ENCODE measurements at regions not wholly inside any gene's neighbourhood (a gene's known extent, or its start where the extent isn't known, plus 50 kb on each side); places are given as distances from the start of the nearest gene placed in this dataset.
"Not testable (repeated sequence)": the region's sequence is repeated elsewhere in the genome, so short reads cannot be mapped to it uniquely, and the experiment has no call there.

DNA sequence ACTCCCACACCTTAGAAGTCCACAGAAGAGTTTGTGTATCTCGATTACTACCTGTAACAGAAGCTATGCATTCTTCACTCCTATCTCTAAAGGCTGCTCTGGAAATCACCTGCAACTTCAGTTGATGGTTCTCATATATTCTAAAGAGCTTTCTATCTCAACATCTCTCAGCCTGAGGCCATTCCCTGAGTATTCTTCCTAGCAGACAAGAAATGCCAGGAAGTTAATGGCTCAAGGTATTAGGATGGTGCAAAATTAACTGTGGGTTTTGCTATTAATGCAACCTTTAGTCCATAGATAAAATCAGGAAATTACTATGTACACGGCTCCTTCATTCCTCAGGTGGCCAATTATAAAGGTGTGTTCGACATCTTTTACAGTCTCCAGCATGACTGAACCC is 290.1 kb downstream of the ZNF716 start:
- not testable (repeated sequence) for H3K9me3 ChIP-seq (ENCODE audit: low read depth); H3K27ac ChIP-seq; H3K27me3 ChIP-seq; H3K4me1 ChIP-seq (ENCODE audit: low read depth); H3K36me3 ChIP-seq; H3K4me3 ChIP-seq; DNase-seq (ENCODE audit: low read depth in 1 of 2, low spot score in 1 of 2)

- Histone ChIP-seq H3K27me3 (no peaks in the 10 kb centered on the region), H3K27ac (no peak overlapping the region), H3K36me3 (no peaks in the 10 kb centered on the region), H3K4me1 (ENCODE audit: low read depth) (no peaks in the 10 kb centered on the region), H3K4me3 (no peak overlapping the region), H3K9me3 (ENCODE audit: low read depth) (peaks cover 4% of the 10 kb centered on the region)
- TF ChIP-seq, protein P1, sequence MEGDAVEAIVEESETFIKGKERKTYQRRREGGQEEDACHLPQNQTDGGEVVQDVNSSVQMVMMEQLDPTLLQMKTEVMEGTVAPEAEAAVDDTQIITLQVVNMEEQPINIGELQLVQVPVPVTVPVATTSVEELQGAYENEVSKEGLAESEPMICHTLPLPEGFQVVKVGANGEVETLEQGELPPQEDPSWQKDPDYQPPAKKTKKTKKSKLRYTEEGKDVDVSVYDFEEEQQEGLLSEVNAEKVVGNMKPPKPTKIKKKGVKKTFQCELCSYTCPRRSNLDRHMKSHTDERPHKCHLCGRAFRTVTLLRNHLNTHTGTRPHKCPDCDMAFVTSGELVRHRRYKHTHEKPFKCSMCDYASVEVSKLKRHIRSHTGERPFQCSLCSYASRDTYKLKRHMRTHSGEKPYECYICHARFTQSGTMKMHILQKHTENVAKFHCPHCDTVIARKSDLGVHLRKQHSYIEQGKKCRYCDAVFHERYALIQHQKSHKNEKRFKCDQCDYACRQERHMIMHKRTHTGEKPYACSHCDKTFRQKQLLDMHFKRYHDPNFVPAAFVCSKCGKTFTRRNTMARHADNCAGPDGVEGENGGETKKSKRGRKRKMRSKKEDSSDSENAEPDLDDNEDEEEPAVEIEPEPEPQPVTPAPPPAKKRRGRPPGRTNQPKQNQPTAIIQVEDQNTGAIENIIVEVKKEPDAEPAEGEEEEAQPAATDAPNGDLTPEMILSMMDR (IDR thresholded peaks at IDR 0.05; ENCODE audit: low read depth, low read length): no peak
- DNase-seq (ENCODE audit: low read depth in 1 of 2, low spot score in 1 of 2): no peak
Observed at GRCh38 chr7:57769131-57769530, 319.2 kb downstream of the ZNF716 start.

DNA sequence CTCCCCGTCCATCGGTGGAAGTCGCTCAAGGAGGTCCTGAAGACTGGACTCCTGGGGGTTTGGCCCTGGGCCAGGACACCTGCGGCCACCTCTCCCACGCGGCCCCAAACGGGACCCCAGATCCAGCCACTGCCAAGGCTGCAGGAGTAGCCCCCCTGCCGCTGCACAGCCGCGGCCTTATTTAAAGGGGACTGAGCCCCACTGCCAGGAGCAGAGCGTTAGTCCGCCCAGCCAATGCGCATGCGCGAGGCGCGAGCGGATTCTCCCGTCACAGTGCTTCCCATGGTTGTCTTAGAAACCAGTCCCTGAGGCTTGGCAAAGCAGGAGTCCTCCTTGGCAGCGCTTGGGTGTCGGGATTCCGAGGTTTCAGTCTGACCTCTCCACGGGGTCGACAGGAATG is 320.0 kb downstream of the ZNF716 start:
- no peaks in the 10 kb centered on the region for H3K27me3 ChIP-seq
- peaks cover 4% of the 10 kb centered on the region for H3K9me3 ChIP-seq (ENCODE audit: low read depth)
- no peaks in the 10 kb centered on the region for H3K36me3 ChIP-seq
- DNase-seq (ENCODE audit: low read depth in 1 of 2, low spot score in 1 of 2): no peak
- H3K27ac ChIP-seq: no peak overlapping the region
- TF ChIP-seq, protein P1 (IDR thresholded peaks at IDR 0.05; ENCODE audit: low read depth, low read length): no peak
- no peaks in the 10 kb centered on the region for H3K4me1 ChIP-seq (ENCODE audit: low read depth)
- no peak overlapping the region for H3K4me3 ChIP-seq

- DNase-seq (ENCODE audit: low read depth in 1 of 2, low spot score in 1 of 2): no peak
- H3K4me3 ChIP-seq: no peak overlapping the region
Observed at GRCh38 chr7:57772126-57772924, 322.3 kb downstream of the ZNF716 start.

GRCh38 chr7:57774300-57774699 is 324.3 kb downstream of the ZNF716 start:
- Histone ChIP-seq H3K27me3 (no peaks in the 10 kb centered on the region), H3K36me3 (no peaks in the 10 kb centered on the region), H3K4me3 (no peak overlapping the region), H3K4me1 (ENCODE audit: low read depth) (no peaks in the 10 kb centered on the region), H3K27ac (no peak overlapping the region), H3K9me3 (ENCODE audit: low read depth) (no peaks in the 10 kb centered on the region)
- no peak for DNase-seq (ENCODE audit: low read depth in 1 of 2, low spot score in 1 of 2)
- TF ChIP-seq, protein P1 (IDR thresholded peaks at IDR 0.05; ENCODE audit: low read depth, low read length): no peak

More at GRCh38 chr7:57772126-57772924, 322.3 kb downstream of the ZNF716 start:
- TF ChIP-seq, protein P1 (IDR thresholded peaks at IDR 0.05; ENCODE audit: low read depth, low read length): no peak
- Histone ChIP-seq H3K9me3 (ENCODE audit: low read depth) (no peaks in the 10 kb centered on the region), H3K36me3 (no peaks in the 10 kb centered on the region), H3K27ac (no peak overlapping the region), H3K27me3 (no peaks in the 10 kb centered on the region), H3K4me1 (ENCODE audit: low read depth) (no peaks in the 10 kb centered on the region)

DNA sequence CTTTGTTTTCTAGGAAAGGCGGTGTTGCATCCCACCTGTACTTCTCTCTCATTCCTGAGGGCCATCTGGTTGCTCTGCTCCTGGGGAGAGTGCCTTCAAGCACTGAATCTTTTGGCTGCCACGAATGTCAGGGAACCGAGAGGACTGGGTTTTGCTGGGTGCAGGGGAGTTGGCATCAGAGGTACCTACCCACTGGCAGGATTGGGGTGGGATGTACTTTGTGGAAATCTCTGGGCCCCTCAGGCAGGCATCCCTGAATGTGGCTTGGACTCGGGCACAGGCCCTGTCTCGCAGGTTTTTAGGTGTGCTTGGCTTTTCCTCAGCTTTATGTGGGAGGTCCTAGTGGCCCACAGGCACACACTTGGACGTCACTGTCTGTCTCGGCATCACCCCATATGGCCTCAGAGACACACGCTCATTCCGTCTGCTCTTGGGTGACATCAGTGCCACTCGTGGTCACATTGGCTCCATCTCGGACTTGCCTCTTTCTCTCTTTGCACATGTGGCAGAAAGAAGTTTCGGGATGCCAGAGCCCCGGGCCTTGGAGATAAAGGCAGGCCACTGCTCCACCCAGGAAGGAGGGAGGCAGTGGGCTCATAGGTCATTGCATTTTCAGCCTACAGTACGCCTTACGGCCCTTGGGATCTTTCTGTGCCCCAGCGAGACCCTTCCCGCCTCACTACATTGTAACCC is 325.6 kb downstream of the ZNF716 start:
- DNase-seq (ENCODE audit: low read depth in 1 of 2, low spot score in 1 of 2): no peak
- Histone ChIP-seq H3K4me1 (ENCODE audit: low read depth) (no peaks in the 10 kb centered on the region), H3K27ac (no peak overlapping the region), H3K4me3 (no peak overlapping the region), H3K36me3 (no peaks in the 10 kb centered on the region), H3K9me3 (ENCODE audit: low read depth) (no peaks in the 10 kb centered on the region), H3K27me3 (no peaks in the 10 kb centered on the region)
- TF ChIP-seq, protein P1 (IDR thresholded peaks at IDR 0.05; ENCODE audit: low read depth, low read length): no peak

DNA sequence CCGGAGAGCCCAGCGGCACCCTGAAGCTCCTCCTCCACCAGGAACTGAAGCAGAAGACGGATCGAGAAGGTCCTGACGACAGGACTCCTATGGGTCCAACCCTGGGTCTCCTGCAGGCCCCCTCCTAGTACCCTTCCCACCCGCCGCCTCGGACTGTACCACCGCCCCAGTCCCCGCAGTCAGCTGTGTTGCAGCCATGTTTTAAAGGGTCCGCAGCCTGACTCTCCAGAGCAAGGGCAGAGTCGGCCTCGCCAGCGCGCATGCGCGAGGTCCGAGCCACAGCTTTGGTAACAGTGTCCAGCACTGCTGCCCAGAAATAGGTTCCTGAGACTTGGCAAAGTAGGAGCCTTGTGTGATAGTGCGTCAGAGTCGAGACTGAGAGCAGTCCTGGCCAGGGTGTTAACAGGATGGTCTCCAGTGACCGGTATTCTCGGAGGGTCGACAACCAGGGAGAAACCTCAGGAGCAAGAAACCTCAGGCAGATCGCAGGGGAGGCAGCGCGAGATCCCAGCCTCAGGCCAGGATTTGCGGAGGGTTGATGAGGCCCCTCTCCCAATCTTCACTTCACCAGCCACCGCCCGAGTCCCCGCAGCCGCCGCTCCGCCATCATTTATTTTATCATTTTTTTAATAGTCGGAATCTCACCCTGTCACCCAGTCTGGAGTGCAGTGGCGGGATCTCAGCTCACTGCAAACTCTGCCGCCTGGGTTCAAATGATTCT is 326.3 kb downstream of the ZNF716 start:
- H3K9me3 ChIP-seq (ENCODE audit: low read depth); H3K27me3 ChIP-seq; H3K4me3 ChIP-seq; H3K4me1 ChIP-seq (ENCODE audit: low read depth); H3K27ac ChIP-seq; DNase-seq (ENCODE audit: low read depth in 1 of 2, low spot score in 1 of 2); H3K36me3 ChIP-seq: not testable (repeated sequence)

Data from cardiac muscle cell (in vitro differentiated cells and primary cell).